ENCODE measurements at regions not wholly inside any gene's neighbourhood (a gene's known extent, or its start where the extent isn't known, plus 50 kb on each side); places are given as distances from the start of the nearest gene placed in this dataset.

GRCh38 chr1:34444516-34444915 lies 267.8 kb downstream of the C1orf94 start:
- Histone ChIP-seq H3K4me3 (ENCODE audit: low read length in 3 of 3) (no peak overlapping the region), H3K9ac (ENCODE audit: low read depth in 1 of 3, low read length in 3 of 3) (no peak overlapping the region), H3K27me3 (ENCODE audit: control insufficient read depth in 3 of 3, insufficient read depth in 3 of 3, low read length in 3 of 3) (peaks cover 0 to 17% (median 4%) of the 10 kb centered on the region in 3 donors), H3K9me3 (ENCODE audit: control insufficient read depth in 3 of 3, low read length in 3 of 3) (no peaks in the 10 kb centered on the region), H3K4me1 (ENCODE audit: control insufficient read depth in 3 of 3, insufficient read depth in 3 of 3, low read length in 3 of 3) (no peaks in the 10 kb centered on the region), H3K27ac (ENCODE audit: low read depth, low read length) (no peak overlapping the region), H3K36me3 (ENCODE audit: control insufficient read depth in 3 of 3, insufficient read depth in 3 of 3, low read length in 3 of 3) (no peaks in the 10 kb centered on the region)

- Histone ChIP-seq H3K27me3 (ENCODE audit: control insufficient read depth in 3 of 3, insufficient read depth in 3 of 3, low read length in 3 of 3) (peaks cover 0 to 9% (median 4%) of the 10 kb centered on the region in 3 donors), H3K4me1 (ENCODE audit: control insufficient read depth in 3 of 3, insufficient read depth in 3 of 3, low read length in 3 of 3) (no peaks in the 10 kb centered on the region), H3K4me3 (ENCODE audit: low read length in 3 of 3) (no peak overlapping the region), H3K27ac (ENCODE audit: low read depth, low read length) (no peak overlapping the region), H3K36me3 (ENCODE audit: control insufficient read depth in 3 of 3, insufficient read depth in 3 of 3, low read length in 3 of 3) (no peaks in the 10 kb centered on the region), H3K9ac (ENCODE audit: low read depth in 1 of 3, low read length in 3 of 3) (no peak overlapping the region), H3K9me3 (ENCODE audit: control insufficient read depth in 3 of 3, low read length in 3 of 3) (no peaks in the 10 kb centered on the region)
Measured at GRCh38 chr1:34450325-34450724, 273.6 kb downstream of the C1orf94 start.

GRCh38 chr1:34452451-34452850 lies 275.7 kb downstream of the C1orf94 start:
- no peak overlapping the region for H3K4me3 ChIP-seq (ENCODE audit: low read length in 3 of 3)
- H3K9ac ChIP-seq (ENCODE audit: low read depth in 1 of 3, low read length in 3 of 3): no peak overlapping the region
- no peaks in the 10 kb centered on the region for H3K36me3 ChIP-seq (ENCODE audit: control insufficient read depth in 3 of 3, insufficient read depth in 3 of 3, low read length in 3 of 3)
- no peak overlapping the region for H3K27ac ChIP-seq (ENCODE audit: low read depth, low read length)
- H3K27me3 ChIP-seq (ENCODE audit: control insufficient read depth in 3 of 3, insufficient read depth in 3 of 3, low read length in 3 of 3): peaks cover 0 to 6% (median 0%) of the 10 kb centered on the region in 3 donors
- H3K4me1 ChIP-seq (ENCODE audit: control insufficient read depth in 3 of 3, insufficient read depth in 3 of 3, low read length in 3 of 3): no peaks in the 10 kb centered on the region
- no peaks in the 10 kb centered on the region for H3K9me3 ChIP-seq (ENCODE audit: control insufficient read depth in 3 of 3, low read length in 3 of 3)

- Histone ChIP-seq H3K9me3 (ENCODE audit: control insufficient read depth in 3 of 3, low read length in 3 of 3) (no peaks in the 10 kb centered on the region), H3K4me1 (ENCODE audit: control insufficient read depth in 3 of 3, insufficient read depth in 3 of 3, low read length in 3 of 3) (no peaks in the 10 kb centered on the region), H3K27me3 (ENCODE audit: control insufficient read depth in 3 of 3, insufficient read depth in 3 of 3, low read length in 3 of 3) (peaks cover 0 to 6% (median 0%) of the 10 kb centered on the region in 3 donors)
Measured at GRCh38 chr1:34455121-34455520, 278.4 kb downstream of the C1orf94 start.

GRCh38 chr1:34460193-34460592 lies 283.5 kb downstream of the C1orf94 start:
- no peaks in the 10 kb centered on the region for H3K36me3 ChIP-seq (ENCODE audit: control insufficient read depth in 3 of 3, insufficient read depth in 3 of 3, low read length in 3 of 3)
- H3K9ac ChIP-seq (ENCODE audit: low read depth in 1 of 3, low read length in 3 of 3): no peak overlapping the region
- no peaks in the 10 kb centered on the region for H3K4me1 ChIP-seq (ENCODE audit: control insufficient read depth in 3 of 3, insufficient read depth in 3 of 3, low read length in 3 of 3)
- H3K9me3 ChIP-seq (ENCODE audit: control insufficient read depth in 3 of 3, low read length in 3 of 3): no peaks in the 10 kb centered on the region
- no peak overlapping the region for H3K27ac ChIP-seq (ENCODE audit: low read depth, low read length)
- H3K4me3 ChIP-seq (ENCODE audit: low read length in 3 of 3): no peak overlapping the region
- H3K27me3 ChIP-seq (ENCODE audit: control insufficient read depth in 3 of 3, insufficient read depth in 3 of 3, low read length in 3 of 3): peaks cover 0 to 6% (median 0%) of the 10 kb centered on the region in 3 donors

More at GRCh38 chr1:34455121-34455520, 278.4 kb downstream of the C1orf94 start:
- no peaks in the 10 kb centered on the region for H3K36me3 ChIP-seq (ENCODE audit: control insufficient read depth in 3 of 3, insufficient read depth in 3 of 3, low read length in 3 of 3)
- H3K9ac ChIP-seq (ENCODE audit: low read depth in 1 of 3, low read length in 3 of 3): no peak overlapping the region
- no peak overlapping the region for H3K4me3 ChIP-seq (ENCODE audit: low read length in 3 of 3)
- H3K27ac ChIP-seq (ENCODE audit: low read depth, low read length): no peak overlapping the region

GRCh38 chr1:34470401-34470800 lies 284.4 kb upstream of the GJB5 start:
- Histone ChIP-seq H3K36me3 (ENCODE audit: control insufficient read depth in 3 of 3, insufficient read depth in 3 of 3, low read length in 3 of 3) (no peaks in the 10 kb centered on the region), H3K27ac (ENCODE audit: low read depth, low read length) (no peak overlapping the region), H3K9ac (ENCODE audit: low read depth in 1 of 3, low read length in 3 of 3) (no peak overlapping the region), H3K9me3 (ENCODE audit: control insufficient read depth in 3 of 3, low read length in 3 of 3) (no peaks in the 10 kb centered on the region), H3K4me1 (ENCODE audit: control insufficient read depth in 3 of 3, insufficient read depth in 3 of 3, low read length in 3 of 3) (no peaks in the 10 kb centered on the region), H3K4me3 (ENCODE audit: low read length in 3 of 3) (no peak overlapping the region), H3K27me3 (ENCODE audit: control insufficient read depth in 3 of 3, insufficient read depth in 3 of 3, low read length in 3 of 3) (peaks cover 0 to 21% (median 9%) of the 10 kb centered on the region in 3 donors)

- Histone ChIP-seq H3K9me3 (ENCODE audit: control insufficient read depth in 3 of 3, low read length in 3 of 3) (no peaks in the 10 kb centered on the region), H3K9ac (ENCODE audit: low read depth in 1 of 3, low read length in 3 of 3) (no peak overlapping the region), H3K27ac (ENCODE audit: low read depth, low read length) (no peak overlapping the region), H3K4me3 (ENCODE audit: low read length in 3 of 3) (no peak overlapping the region), H3K27me3 (ENCODE audit: control insufficient read depth in 3 of 3, insufficient read depth in 3 of 3, low read length in 3 of 3) (peaks cover 0 to 17% (median 9%) of the 10 kb centered on the region in 3 donors), H3K36me3 (ENCODE audit: control insufficient read depth in 3 of 3, insufficient read depth in 3 of 3, low read length in 3 of 3) (no peaks in the 10 kb centered on the region), H3K4me1 (ENCODE audit: control insufficient read depth in 3 of 3, insufficient read depth in 3 of 3, low read length in 3 of 3) (no peaks in the 10 kb centered on the region)
Measured at GRCh38 chr1:34474566-34474965, 280.3 kb upstream of the GJB5 start.

GRCh38 chr1:34476371-34476770 lies 278.5 kb upstream of the GJB5 start:
- H3K4me3 ChIP-seq (ENCODE audit: low read length in 3 of 3): no peak overlapping the region
- H3K4me1 ChIP-seq (ENCODE audit: control insufficient read depth in 3 of 3, insufficient read depth in 3 of 3, low read length in 3 of 3): no peaks in the 10 kb centered on the region
- H3K36me3 ChIP-seq (ENCODE audit: control insufficient read depth in 3 of 3, insufficient read depth in 3 of 3, low read length in 3 of 3): no peaks in the 10 kb centered on the region
- H3K9ac ChIP-seq (ENCODE audit: low read depth in 1 of 3, low read length in 3 of 3): no peak overlapping the region
- no peak overlapping the region for H3K27ac ChIP-seq (ENCODE audit: low read depth, low read length)
- H3K27me3 ChIP-seq (ENCODE audit: control insufficient read depth in 3 of 3, insufficient read depth in 3 of 3, low read length in 3 of 3): peaks cover 0 to 6% (median 6%) of the 10 kb centered on the region in 3 donors
- H3K9me3 ChIP-seq (ENCODE audit: control insufficient read depth in 3 of 3, low read length in 3 of 3): no peaks in the 10 kb centered on the region

- H3K4me3 ChIP-seq (ENCODE audit: low read length in 3 of 3): no peak overlapping the region
- peaks cover 0 to 2% (median 0%) of the 10 kb centered on the region in 3 donors for H3K9me3 ChIP-seq (ENCODE audit: control insufficient read depth in 3 of 3, low read length in 3 of 3)
- H3K27me3 ChIP-seq (ENCODE audit: control insufficient read depth in 3 of 3, insufficient read depth in 3 of 3, low read length in 3 of 3): peaks cover 0 to 9% (median 0%) of the 10 kb centered on the region in 3 donors
- no peaks in the 10 kb centered on the region for H3K36me3 ChIP-seq (ENCODE audit: control insufficient read depth in 3 of 3, insufficient read depth in 3 of 3, low read length in 3 of 3)
- H3K9ac ChIP-seq (ENCODE audit: low read depth in 1 of 3, low read length in 3 of 3): no peak overlapping the region
- H3K4me1 ChIP-seq (ENCODE audit: control insufficient read depth in 3 of 3, insufficient read depth in 3 of 3, low read length in 3 of 3): no peaks in the 10 kb centered on the region
- H3K27ac ChIP-seq (ENCODE audit: low read depth, low read length): no peak overlapping the region
Measured at GRCh38 chr1:34477632-34478141, 277.2 kb upstream of the GJB5 start.

- Histone ChIP-seq H3K4me3 (ENCODE audit: low read length in 3 of 3) (no peak overlapping the region), H3K4me1 (ENCODE audit: control insufficient read depth in 3 of 3, insufficient read depth in 3 of 3, low read length in 3 of 3) (no peaks in the 10 kb centered on the region), H3K36me3 (ENCODE audit: control insufficient read depth in 3 of 3, insufficient read depth in 3 of 3, low read length in 3 of 3) (no peaks in the 10 kb centered on the region), H3K9me3 (ENCODE audit: control insufficient read depth in 3 of 3, low read length in 3 of 3) (peaks cover 0 to 2% (median 0%) of the 10 kb centered on the region in 3 donors), H3K27me3 (ENCODE audit: control insufficient read depth in 3 of 3, insufficient read depth in 3 of 3, low read length in 3 of 3) (peaks cover 0 to 4% (median 0%) of the 10 kb centered on the region in 3 donors), H3K9ac (ENCODE audit: low read depth in 1 of 3, low read length in 3 of 3) (no peak overlapping the region), H3K27ac (ENCODE audit: low read depth, low read length) (no peak overlapping the region)
Measured at GRCh38 chr1:34478515-34479076, 276.3 kb upstream of the GJB5 start.

Measured in skeletal muscle tissue (tissue), 3 donors.